Upper lobe of left lung (tissue), 4 donors: ENCODE measurements at regions not wholly inside any gene's neighbourhood (a gene's known extent, or its start where the extent isn't known, plus 50 kb on each side); places are given as distances from the start of the nearest gene placed in this dataset.

Experiments used
- CTCF ChIP-seq, 6 experiments: fragments of 450-650 bp in 4 of 6; fragments of 200-600 bp in 2 of 6; sonication (generic) in 2 of 6; IDR thresholded peaks; one replicate each; pipeline ENCODE4 v1.5.1; 2016 to 2019; ENCODE audit warnings: antibody characterized with exemption in 6 of 6
- EP300 ChIP-seq, 4 donors: sonication (generic); formaldehyde crosslinking; IDR thresholded peaks; one replicate each; pipeline ENCODE4 v1.5.1; 2017; ENCODE audit warnings: antibody characterized with exemption in 4 of 4, control low read depth in 2 of 4
- POLR2A ChIP-seq, 4 donors: fragments of 450-650 bp; IDR thresholded peaks; one replicate each; pipeline ENCODE4 v1.5.1; 2016 to 2017; ENCODE audit warnings: antibody characterized with exemption in 4 of 4, mild to moderate bottlenecking in 2 of 4
- POLR2AphosphoS5 ChIP-seq, 2 donors: sonication (generic); formaldehyde crosslinking; IDR thresholded peaks; one replicate each; pipeline ENCODE4 v1.5.1; 2017; ENCODE audit warnings: antibody characterized with exemption in 2 of 2

DNA sequence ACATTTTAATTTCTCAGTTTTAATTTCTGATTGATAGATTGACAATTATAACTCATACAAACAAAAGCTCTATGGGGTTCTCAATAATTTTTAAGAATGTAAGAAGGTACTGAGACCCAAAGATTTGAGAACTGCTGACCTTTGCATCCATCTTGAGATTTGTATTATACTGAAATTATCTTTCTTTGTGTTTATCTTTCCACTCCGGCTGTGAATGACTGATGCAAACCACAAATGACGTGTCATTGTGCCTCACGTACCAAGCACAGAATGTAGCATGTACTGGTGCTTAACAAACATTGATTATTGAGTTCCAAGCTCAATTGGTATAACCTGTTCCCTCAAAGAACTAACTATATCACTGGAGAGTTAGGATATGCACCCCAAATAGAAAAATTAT is 152.1 kb upstream of the SMLR1 start:
- no peak for TF ChIP-seq POLR2A (IDR thresholded peaks at IDR 0.05)
- TF ChIP-seq CTCF (IDR thresholded peaks at IDR 0.05), result no peak
- no peak for TF ChIP-seq EP300 (IDR thresholded peaks at IDR 0.05)
- no peak for TF ChIP-seq POLR2AphosphoS5 (IDR thresholded peaks at IDR 0.05)
